Thoracic aorta (tissue), 2 donors: ENCODE measurements at regions not wholly inside any gene's neighbourhood (a gene's known extent, or its start where the extent isn't known, plus 50 kb on each side); places are given as distances from the start of the nearest gene placed in this dataset.

Source experiments
- ATAC-seq: fragments of 150-250 bp; one replicate; pipeline ENCODE4 v1.8.0; 2017; ENCODE audit warnings: low read depth; ENCODE audit not compliant: insufficient number of reproducible peaks, low FRiP score
- DNase-seq: peaks from one replicate; pipeline ENCODE4 v3.0.0-alpha.2; 2020; ENCODE audit warnings: low spot score
- H3K27ac ChIP-seq, 2 donors: fragments of 200-600 bp; sonication (generic); 1 replicate in 1 of 2; 2 replicates in 1 of 2; pipeline ENCODE4 v1.5.1; 2016; ENCODE audit warnings: mild to moderate bottlenecking in 2 of 2, moderate library complexity in 2 of 2
- H3K27me3 ChIP-seq: fragments of 200-600 bp; sonication (generic); replicated peaks from 2 replicates; pipeline ENCODE4 v1.6.0; 2016; ENCODE audit warnings: mild to moderate bottlenecking; ENCODE audit not compliant: insufficient read depth
- H3K36me3 ChIP-seq: fragments of 200-600 bp; sonication (generic); one replicate; pipeline ENCODE4 v1.5.1; 2016
- H3K4me1 ChIP-seq, 2 donors: fragments of 200-600 bp; sonication (generic); 1 replicate in 1 of 2; 2 replicates in 1 of 2; pipeline versions ENCODE4 v1.5.1 to v1.6.0; 2016; ENCODE audit warnings: low read depth in 2 of 2, mild to moderate bottlenecking in 1 of 2; ENCODE audit not compliant: control insufficient read depth in 1 of 2
- H3K4me3 ChIP-seq: fragments of 200-600 bp; sonication (generic); 2 replicates; pipeline ENCODE4 v1.5.1; 2016; ENCODE audit warnings: mild to moderate bottlenecking
- H3K9me3 ChIP-seq: fragments of 200-600 bp; sonication (generic); 2 replicates; pipeline ENCODE4 v1.5.1; 2016
- CTCF ChIP-seq: fragments of 200-600 bp; sonication (generic); IDR thresholded peaks from one replicate; pipeline ENCODE4 v1.5.1; 2019; ENCODE audit warnings: antibody characterized with exemption

GRCh38 chr1:60969971-60970509, 112.3 kb upstream of the NFIA start:
- peaks cover 6% of the 10 kb centered on the region for H3K9me3 ChIP-seq
- H3K4me3 ChIP-seq, result peak overlapping the region; percentile 12
- TF ChIP-seq CTCF, result peak; percentile 48
- H3K4me1 ChIP-seq, result peaks cover 24 to 60% of the 10 kb centered on the region in 2 donors
- no peak for DNase-seq
- peak overlapping the region; percentile 58 to 83 for H3K27ac ChIP-seq
- no peak for ATAC-seq
- no peaks in the 10 kb centered on the region for H3K27me3 ChIP-seq
- H3K36me3 ChIP-seq, result no peaks in the 10 kb centered on the region

GRCh38 chr1:60965280-60965854, 117.0 kb upstream of the NFIA start:
- H3K36me3 ChIP-seq, result no peaks in the 10 kb centered on the region
- ATAC-seq (no peak), DNase-seq (no peak)
- H3K27ac ChIP-seq, result no peak overlapping the region
- no peaks in the 10 kb centered on the region for H3K27me3 ChIP-seq
- no peak overlapping the region for H3K4me3 ChIP-seq
- H3K4me1 ChIP-seq, result peaks cover 22 to 59% of the 10 kb centered on the region in 2 donors
- no peak for TF ChIP-seq CTCF
- H3K9me3 ChIP-seq, result peaks cover 6% of the 10 kb centered on the region

- Histone ChIP-seq H3K27ac (peak overlapping the region in 1 of 2 donors; percentile 28), H3K4me1 (peaks cover 14 to 46% of the 10 kb centered on the region in 2 donors), H3K9me3 (peaks cover 6% of the 10 kb centered on the region), H3K4me3 (no peak overlapping the region), H3K36me3 (no peaks in the 10 kb centered on the region), H3K27me3 (no peaks in the 10 kb centered on the region)
- ATAC-seq (no peak), DNase-seq (no peak)
- no peak for TF ChIP-seq CTCF
These were observed 119.0 kb upstream of the NFIA start for GRCh38 chr1:60963167-60963940.

- H3K27ac ChIP-seq, result peak overlapping the region; percentile 5 to 8
- DNase-seq (no peak), ATAC-seq (peak; percentile 46)
These were observed 121.4 kb upstream of the NFIA start for GRCh38 chr1:60960891-60961461.

More at GRCh38 chr1:60960891-60961461, 121.4 kb upstream of the NFIA start:
- H3K9me3 ChIP-seq, result peaks cover 6% of the 10 kb centered on the region
- H3K27me3 ChIP-seq, result no peaks in the 10 kb centered on the region
- no peaks in the 10 kb centered on the region for H3K36me3 ChIP-seq
- no peak overlapping the region for H3K4me3 ChIP-seq
- no peak for TF ChIP-seq CTCF
- peaks cover 14 to 38% of the 10 kb centered on the region in 2 donors for H3K4me1 ChIP-seq
